IMR-90 (cell line): ENCODE measurements at regions not wholly inside any gene's neighbourhood (a gene's known extent, or its start where the extent isn't known, plus 50 kb on each side); places are given as distances from the start of the nearest gene placed in this dataset.

Experiments used
- ATAC-seq: fragments of 200-7000 bp; cut with Tn5 transposase; 2 replicates; pipeline ENCODE4 v1.9.1; 2020; ENCODE audit warnings: low read depth, mild to moderate bottlenecking, moderate library complexity
- BruUV-seq: library from RNA; stranded (reverse); fragments of 400-500 nt; replicated peaks from 2 replicates; lab custom pipeline; 2021; lab: Mats Ljungman, UMichigan
- CTCF ChIA-PET: fragments of 300-600 bp; formaldehyde crosslinking; extraction: SDS; loops from one replicate; lab custom pipeline; 2021; ENCODE audit warnings: antibody characterized with exemption; lab: Yijun Ruan, JAX
- POLR2A ChIA-PET: fragments of 300-600 bp; sonication (Branson Sonifier 250); formaldehyde crosslinking; loops from one replicate; lab custom pipeline; 2022; ENCODE audit warnings: antibody characterized with exemption; ENCODE audit not compliant: unreplicated experiment; lab: Charles Lee
- DNase-seq: peaks from one replicate; pipeline ENCODE4 v3.0.0; 2013
- H2AFZ ChIP-seq: replicated peaks from 2 replicates; pipeline ENCODE3; 2013; ENCODE audit warnings: low read length, mild to moderate bottlenecking; ENCODE audit not compliant: poor library complexity
- H2AK5ac ChIP-seq: 2 replicates; pipeline ENCODE4 v1.6.1; 2013; ENCODE audit warnings: low read depth, low read length, inconsistent platforms
- H2AK9ac ChIP-seq: replicated peaks from 2 replicates; pipeline ENCODE3; 2013; ENCODE audit warnings: mild to moderate bottlenecking, low read depth, low read length, moderate library complexity; ENCODE audit not compliant: poor library complexity
- H2BK120ac ChIP-seq: 2 replicates; pipeline ENCODE4 v1.6.1; 2013; ENCODE audit warnings: low read depth, low read length, inconsistent platforms
- H2BK15ac ChIP-seq: 3 replicates; pipeline ENCODE4 v1.6.1; 2013; ENCODE audit warnings: low read depth, low read length, inconsistent platforms
- H2BK20ac ChIP-seq: 2 replicates; pipeline ENCODE4 v1.6.1; 2013; ENCODE audit warnings: low read depth, mild to moderate bottlenecking, inconsistent platforms, low read length, moderate library complexity
- H2BK5ac ChIP-seq: 2 replicates; pipeline ENCODE4 v1.6.1; 2013; ENCODE audit warnings: mild to moderate bottlenecking, low read depth, low read length, inconsistent platforms; ENCODE audit not compliant: poor library complexity, severe bottlenecking
- H3K14ac ChIP-seq: replicated peaks from 2 replicates; pipeline ENCODE4 v1.6.1; 2013; ENCODE audit warnings: low read depth, low read length, inconsistent platforms
- H3K18ac ChIP-seq: 2 replicates; pipeline ENCODE4 v1.6.1; 2013; ENCODE audit warnings: low read depth, low read length, control low read depth
- H3K23ac ChIP-seq: 2 replicates; pipeline ENCODE4 v1.6.1; 2013; ENCODE audit warnings: low read depth, low read length, inconsistent platforms
- H3K27ac ChIP-seq: 2 replicates; pipeline ENCODE4 v1.5.1; 2013; ENCODE audit warnings: mild to moderate bottlenecking, control low read depth, low read length; ENCODE audit not compliant: insufficient read depth
- H3K27me3 ChIP-seq: 2 replicates; pipeline ENCODE4 v1.6.1; 2013; ENCODE audit warnings: low read length; ENCODE audit not compliant: control insufficient read depth, insufficient read depth
- H3K36me3 ChIP-seq: 2 replicates; pipeline ENCODE4 v1.6.1; 2013; ENCODE audit warnings: low read length, mixed read lengths; ENCODE audit not compliant: control insufficient read depth, insufficient read depth
- H3K4ac ChIP-seq: 2 replicates; pipeline ENCODE4 v1.6.1; 2013; ENCODE audit warnings: low read depth, low read length, inconsistent platforms
- H3K4me1 ChIP-seq: 2 replicates; pipeline ENCODE4 v1.6.1; 2013; ENCODE audit warnings: low read length, mixed read lengths; ENCODE audit not compliant: control insufficient read depth, insufficient read depth
- H3K4me2 ChIP-seq: 2 replicates; pipeline ENCODE4 v1.6.1; 2013; ENCODE audit warnings: low read depth, mild to moderate bottlenecking, control low read depth, low read length, moderate library complexity
- H3K4me3 ChIP-seq: 2 replicates; pipeline ENCODE4 v1.5.1; 2013; ENCODE audit warnings: low read depth, mild to moderate bottlenecking, control low read depth, low read length, moderate library complexity; ENCODE audit not compliant: insufficient read depth
- H3K56ac ChIP-seq: 2 replicates; pipeline ENCODE4 v1.6.1; 2013; ENCODE audit warnings: low read length, inconsistent platforms; ENCODE audit not compliant: insufficient read depth; ENCODE audit errors: extremely low read depth
- H3K79me1 ChIP-seq, 2 experiments: 2 replicates each; pipeline ENCODE4 v1.6.1; 2013; ENCODE audit warnings: low read length in 2 of 2, inconsistent platforms in 1 of 2, low read depth in 1 of 2
- H3K9ac ChIP-seq: 2 replicates; pipeline ENCODE4 v1.6.1; 2013; ENCODE audit warnings: low read depth, low read length, control low read depth
- H3K9me1 ChIP-seq: 2 replicates; pipeline ENCODE4 v1.6.1; 2013; ENCODE audit warnings: low read length, inconsistent platforms; ENCODE audit not compliant: insufficient read depth
- H3K9me3 ChIP-seq: 2 replicates; pipeline ENCODE4 v1.6.1; 2013; ENCODE audit warnings: low read length; ENCODE audit not compliant: control insufficient read depth, insufficient read depth
- H4K20me1 ChIP-seq: 2 replicates; pipeline ENCODE4 v1.6.1; 2013; ENCODE audit warnings: low read length, inconsistent platforms; ENCODE audit not compliant: insufficient read depth
- H4K5ac ChIP-seq: 2 replicates; pipeline ENCODE4 v1.6.1; 2013; ENCODE audit warnings: mild to moderate bottlenecking, low read depth, low read length, control low read depth
- H4K8ac ChIP-seq, 2 experiments: 2 replicates each; pipeline ENCODE4 v1.6.1; 2013; ENCODE audit warnings: low read depth in 2 of 2, low read length in 2 of 2, control low read depth in 1 of 2, inconsistent platforms in 1 of 2
- H4K91ac ChIP-seq: 2 replicates; pipeline ENCODE4 v1.6.1; 2013; ENCODE audit warnings: low read depth, low read length, inconsistent platforms; ENCODE audit not compliant: insufficient read depth
- BHLHE40 ChIP-seq: fragments of 150-350 bp; IDR thresholded peaks from 2 replicates; pipeline ENCODE4 v1.6.1; 2016; ENCODE audit warnings: mild to moderate bottlenecking, low read depth, low read length
- CEBPB ChIP-seq: IDR thresholded peaks from 2 replicates; pipeline ENCODE4 v1.6.1; 2012; ENCODE audit warnings: low read depth, low read length, improper control_type of control experiment
- CHD1 ChIP-seq: IDR thresholded peaks from 2 replicates; pipeline ENCODE4 v1.6.1; 2012; ENCODE audit warnings: low read depth, low read length, improper control_type of control experiment
- FOS ChIP-seq: fragments of 150-350 bp; IDR thresholded peaks from 2 replicates; pipeline ENCODE4 v1.6.1; 2016; ENCODE audit warnings: low read depth, low read length
- MAFK ChIP-seq: IDR thresholded peaks from 2 replicates; pipeline ENCODE4 v1.6.1; 2012; ENCODE audit warnings: low read depth, low read length, improper control_type of control experiment
- MAZ ChIP-seq: IDR thresholded peaks from 2 replicates; pipeline ENCODE4 v1.6.1; 2012; ENCODE audit warnings: low read depth, mild to moderate bottlenecking, low read length, improper control_type of control experiment, moderate library complexity, borderline replicate concordance
- NFE2L2 ChIP-seq: fragments of 150-350 bp; IDR thresholded peaks from 2 replicates; pipeline ENCODE4 v1.6.1; 2016; ENCODE audit warnings: low read depth, mild to moderate bottlenecking, low read length
- RAD21 ChIP-seq: IDR thresholded peaks from 2 replicates; pipeline ENCODE4 v1.6.1; 2012; ENCODE audit warnings: low read length, improper control_type of control experiment
- RCOR1 ChIP-seq: IDR thresholded peaks from 2 replicates; pipeline ENCODE4 v1.6.1; 2012; ENCODE audit warnings: mild to moderate bottlenecking, low read length, improper control_type of control experiment; ENCODE audit not compliant: insufficient replicate concordance
- RFX5 ChIP-seq: IDR thresholded peaks from 2 replicates; pipeline ENCODE4 v1.8.0; 2012; ENCODE audit warnings: low read depth, mild to moderate bottlenecking, low read length, moderate library complexity
- WGBS, 2 experiments: methylation state at CpG; one replicate each; pipeline versions ENCODE4 v1.1.5 to v1.1.7; 2013; ENCODE audit warnings: missing lambda C conversion rate in 2 of 2; ENCODE audit not compliant: insufficient read length in 1 of 2; ENCODE audit errors: extremely low coverage in 2 of 2; 5-methylcytosine and 5-hydroxymethylcytosine counted together
- dilution Hi-C: fragments of 300-500 bp; cut with HindIII; formaldehyde crosslinking; loops from one replicate; pipeline ENCODE4 v1.14.3; 2018; ENCODE audit warnings: low sequenced_read_pairs; ENCODE audit not compliant: unreplicated experiment
- in situ Hi-C: fragments of 300-500 bp; cut with MboI; formaldehyde crosslinking; loops from 3 replicates; pipeline ENCODE4 v1.14.3; 2019; ENCODE audit warnings: low sequenced_read_pairs, inconsistent platforms, mixed read lengths
- intact Hi-C: fragments of 100-400 bp; cut with micrococcal nuclease; formaldehyde crosslinking; loops from 2 replicates; pipeline ENCODE4 v1.10.0; 2022
- TF ChIP-seq, protein P1 (sequence below): conservative IDR thresholded peaks from 2 replicates; pipeline ENCODE4 v1.5.1; 2012; ENCODE audit warnings: mild to moderate bottlenecking, low read depth, low read length, improper control_type of control experiment
- TF ChIP-seq, protein P2 (sequence below): fragments of 150-350 bp; IDR thresholded peaks from 2 replicates; pipeline ENCODE4 v1.6.1; 2017; ENCODE audit warnings: mild to moderate bottlenecking, antibody characterized with exemption, low read length, low read depth

DNA sequence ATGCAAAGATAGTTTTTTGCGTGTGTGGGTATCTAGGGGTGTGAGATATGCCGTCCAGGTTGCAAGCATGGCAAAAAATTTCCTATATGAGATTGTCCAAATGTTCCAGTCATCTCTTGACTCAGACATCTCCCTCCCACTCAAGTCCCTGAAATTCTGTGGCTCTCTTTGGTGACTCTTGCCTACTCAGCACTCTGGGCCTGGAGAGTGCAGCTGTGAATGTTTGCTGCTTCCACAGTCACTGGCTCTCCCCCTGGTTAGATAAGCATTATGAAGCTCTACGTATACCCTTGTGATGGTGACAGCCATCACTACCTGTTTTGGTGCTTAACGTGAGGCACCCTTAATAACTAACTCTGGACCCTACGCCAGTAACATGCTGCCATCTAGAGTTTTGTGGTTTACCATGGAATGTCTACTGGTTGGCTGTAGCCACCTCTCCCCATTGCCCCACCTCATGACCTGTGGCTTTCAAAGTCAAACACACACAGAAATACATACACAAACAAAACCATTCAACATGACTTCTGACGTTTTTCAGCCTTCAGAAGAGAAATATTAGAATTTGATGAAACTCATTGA is 621.9 kb upstream of the CITED2 start:
- intact Hi-C loops: no loop called here
- BruUV-seq: no TSS peak
- Histone ChIP-seq H3K56ac (no peak overlapping the region), H3K79me1 (no peaks in the 10 kb centered on the region), H3K27me3 (no peaks in the 10 kb centered on the region), H2BK20ac (peak overlapping the region; percentile 34; the same call in 1 of the 2 replicates), H4K8ac (no peak overlapping the region), H3K4me3 (no peak overlapping the region), H3K18ac (no peak overlapping the region), H2AFZ (no peak overlapping the region), H3K14ac (no peak overlapping the region; the same call in 1 of the 2 replicates), H3K9ac (no peak overlapping the region), H2BK5ac (no peak overlapping the region), H3K27ac (no peak overlapping the region), H3K4me1 (no peaks in the 10 kb centered on the region; the same call in 1 of the 2 replicates), H3K9me1 (no peaks in the 10 kb centered on the region), H3K23ac (no peak overlapping the region), H2BK15ac (peak overlapping the region; percentile 1; the same call in 1 of the 3 replicates), H3K36me3 (no peaks in the 10 kb centered on the region), H2AK5ac (peak overlapping the region; percentile 30; the same call in 1 of the 2 replicates), H4K5ac (no peak overlapping the region), H4K91ac (no peak overlapping the region; the same call in 1 of the 2 replicates), H3K4me2 (no peak overlapping the region), H2AK9ac (no peak overlapping the region), H3K4ac (0 out of 2 replicates have a peak overlapping the region, but pooled peaks have one; percentile 8), H4K20me1 (no peaks in the 10 kb centered on the region), H2BK120ac (peak overlapping the region; percentile 39), H3K9me3 (no peaks in the 10 kb centered on the region)
- DNase-seq (no peak), ATAC-seq (no peak)
- no CpG with 5 or more reads among the region's 6 CpGs for WGBS, 2 experiments
- TF ChIP-seq, protein P1, sequence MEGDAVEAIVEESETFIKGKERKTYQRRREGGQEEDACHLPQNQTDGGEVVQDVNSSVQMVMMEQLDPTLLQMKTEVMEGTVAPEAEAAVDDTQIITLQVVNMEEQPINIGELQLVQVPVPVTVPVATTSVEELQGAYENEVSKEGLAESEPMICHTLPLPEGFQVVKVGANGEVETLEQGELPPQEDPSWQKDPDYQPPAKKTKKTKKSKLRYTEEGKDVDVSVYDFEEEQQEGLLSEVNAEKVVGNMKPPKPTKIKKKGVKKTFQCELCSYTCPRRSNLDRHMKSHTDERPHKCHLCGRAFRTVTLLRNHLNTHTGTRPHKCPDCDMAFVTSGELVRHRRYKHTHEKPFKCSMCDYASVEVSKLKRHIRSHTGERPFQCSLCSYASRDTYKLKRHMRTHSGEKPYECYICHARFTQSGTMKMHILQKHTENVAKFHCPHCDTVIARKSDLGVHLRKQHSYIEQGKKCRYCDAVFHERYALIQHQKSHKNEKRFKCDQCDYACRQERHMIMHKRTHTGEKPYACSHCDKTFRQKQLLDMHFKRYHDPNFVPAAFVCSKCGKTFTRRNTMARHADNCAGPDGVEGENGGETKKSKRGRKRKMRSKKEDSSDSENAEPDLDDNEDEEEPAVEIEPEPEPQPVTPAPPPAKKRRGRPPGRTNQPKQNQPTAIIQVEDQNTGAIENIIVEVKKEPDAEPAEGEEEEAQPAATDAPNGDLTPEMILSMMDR: 0 out of 2 replicates have a peak, but pooled peaks have one; percentile 2
- TF ChIP-seq MAZ (no peak), FOS (no peak), CEBPB (no peak), NFE2L2 (no peak), BHLHE40 (no peak), CHD1 (no peak), RCOR1 (no peak), MAFK (0 out of 2 replicates have a peak, but pooled peaks have one; percentile 40), RAD21 (peak; percentile 14; the same call in 1 of the 2 replicates), RFX5 (no peak)
- TF ChIP-seq, protein P2, sequence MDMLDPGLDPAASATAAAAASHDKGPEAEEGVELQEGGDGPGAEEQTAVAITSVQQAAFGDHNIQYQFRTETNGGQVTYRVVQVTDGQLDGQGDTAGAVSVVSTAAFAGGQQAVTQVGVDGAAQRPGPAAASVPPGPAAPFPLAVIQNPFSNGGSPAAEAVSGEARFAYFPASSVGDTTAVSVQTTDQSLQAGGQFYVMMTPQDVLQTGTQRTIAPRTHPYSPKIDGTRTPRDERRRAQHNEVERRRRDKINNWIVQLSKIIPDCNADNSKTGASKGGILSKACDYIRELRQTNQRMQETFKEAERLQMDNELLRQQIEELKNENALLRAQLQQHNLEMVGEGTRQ: no peak
- ChIA-PET CTCF (no interaction called here), POLR2A (no interaction called here)
- dilution Hi-C loops: no loop called here
- in situ Hi-C loops: no loop called here
